Keratinocyte (primary cell): ENCODE measurements at regions not wholly inside any gene's neighbourhood (a gene's known extent, or its start where the extent isn't known, plus 50 kb on each side); places are given as distances from the start of the nearest gene placed in this dataset.

Source experiments
- DNase-seq: peaks from one replicate; pipeline ENCODE4 v3.0.0-alpha.2; 2011; ENCODE audit warnings: low read depth, missing footprints, low spot score
- FAIRE-seq: peaks from 2 replicates; lab custom pipeline; 2011; peaks lifted over from hg19 to GRCh38; lab: Jason Lieb, UNC
- H2AFZ ChIP-seq: 2 replicates; pipeline ENCODE4 v1.6.0; 2012; ENCODE audit warnings: low read length, control low read depth, inconsistent platforms; ENCODE audit not compliant: control insufficient read depth
- H3K27ac ChIP-seq: 2 replicates; pipeline ENCODE4 v1.5.1; 2011; ENCODE audit warnings: low read length; ENCODE audit not compliant: control insufficient read depth, insufficient read depth
- H3K27me3 ChIP-seq: 3 replicates; pipeline ENCODE4 v1.6.0; 2011; ENCODE audit warnings: low read length; ENCODE audit not compliant: control insufficient read depth, insufficient read depth; ENCODE audit errors: extremely low read depth
- H3K36me3 ChIP-seq, 2 experiments: 2 replicates in 1 of 2; 3 replicates in 1 of 2; pipeline ENCODE4 v1.5.1; 2011; ENCODE audit warnings: low read length in 2 of 2, mild to moderate bottlenecking in 1 of 2; ENCODE audit not compliant: control insufficient read depth in 2 of 2, insufficient read depth in 2 of 2; ENCODE audit errors: extremely low read depth in 1 of 2
- H3K4me1 ChIP-seq: 3 replicates; pipeline ENCODE4 v1.5.1; 2011; ENCODE audit warnings: low read length; ENCODE audit not compliant: control insufficient read depth, insufficient read depth; ENCODE audit errors: extremely low read depth
- H3K4me2 ChIP-seq: 3 replicates; pipeline ENCODE4 v1.6.0; 2011; ENCODE audit warnings: low read depth, low read length; ENCODE audit not compliant: control insufficient read depth, insufficient read depth; ENCODE audit errors: extremely low read depth
- H3K4me3 ChIP-seq, 3 experiments: fragments of 200-600 bp in 1 of 3; sonication (generic) in 1 of 3; 2 replicates in 2 of 3; 3 replicates in 1 of 3; pipeline ENCODE4 v1.5.1; 2011 to 2016; ENCODE audit warnings: low read length in 3 of 3, mild to moderate bottlenecking in 3 of 3, control low read depth in 2 of 3, inconsistent platforms in 1 of 3, low read depth in 1 of 3, mixed read lengths in 1 of 3, mixed run types in 1 of 3, moderate library complexity in 1 of 3; ENCODE audit not compliant: control insufficient read depth in 2 of 3, insufficient read depth in 2 of 3; ENCODE audit errors: extremely low read depth in 1 of 3
- H3K79me2 ChIP-seq: 2 replicates; pipeline ENCODE4 v1.6.0; 2012; ENCODE audit warnings: low read length; ENCODE audit not compliant: control insufficient read depth, insufficient read depth
- H3K9ac ChIP-seq: 3 replicates; pipeline ENCODE4 v1.6.0; 2011; ENCODE audit warnings: low read length; ENCODE audit not compliant: control insufficient read depth, insufficient read depth; ENCODE audit errors: extremely low read depth
- H3K9me1 ChIP-seq: 3 replicates; pipeline ENCODE4 v1.6.0; 2011; ENCODE audit warnings: low read length; ENCODE audit not compliant: control insufficient read depth, insufficient read depth; ENCODE audit errors: extremely low read depth
- H3K9me3 ChIP-seq: 2 replicates; pipeline ENCODE4 v1.5.1; 2012; ENCODE audit warnings: low read depth, low read length; ENCODE audit not compliant: control insufficient read depth
- H4K20me1 ChIP-seq: 3 replicates; pipeline ENCODE4 v1.6.0; 2011; ENCODE audit warnings: low read length; ENCODE audit not compliant: control insufficient read depth, insufficient read depth; ENCODE audit errors: extremely low read depth
- EZH2 ChIP-seq: IDR thresholded peaks from one replicate; pipeline ENCODE4 v1.6.1; 2012; ENCODE audit warnings: inconsistent platforms, mild to moderate bottlenecking, low read length, moderate library complexity
- dilution Hi-C: fragments of 300-500 bp; cut with MboI; formaldehyde crosslinking; loops from one replicate; pipeline ENCODE4 v1.7.0; 2020; ENCODE audit warnings: low sequenced_read_pairs; ENCODE audit not compliant: extremely low pct_ligation_motif_present
- TF ChIP-seq, protein P1 (sequence below), 3 experiments: IDR thresholded peaks in 1 of 3; conservative IDR thresholded peaks in 1 of 3; optimal IDR thresholded peaks in 1 of 3; 2 replicates in 2 of 3; 3 replicates in 1 of 3; pipeline versions ENCODE3 to v1.5.1; 2011; ENCODE audit warnings: low read length in 3 of 3, mild to moderate bottlenecking in 3 of 3, moderate library complexity in 2 of 3, control low read depth in 1 of 3, inconsistent platforms in 1 of 3; ENCODE audit not compliant: insufficient read depth in 2 of 3; ENCODE audit errors: extremely low read depth in 1 of 3

DNA sequence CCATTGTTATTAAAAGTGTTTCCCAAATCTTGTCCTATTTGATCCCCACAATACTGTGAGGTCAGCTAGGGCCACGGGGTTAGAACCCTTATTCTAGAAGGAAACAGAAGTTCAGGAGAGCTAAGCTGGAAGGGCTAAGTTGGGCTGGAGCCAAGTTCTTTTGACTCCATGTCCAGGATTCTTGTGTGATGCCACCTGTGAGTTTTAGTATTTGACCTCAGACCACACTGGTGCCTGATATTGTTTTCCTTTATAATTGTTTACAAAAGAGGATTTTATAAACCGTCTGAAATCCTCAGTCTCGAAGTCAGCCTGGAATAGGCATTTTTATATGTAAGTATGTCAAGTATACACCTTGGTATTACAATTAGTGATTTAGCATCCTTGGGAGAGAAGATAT lies 332.7 kb downstream of the CBLN1 start:
- Histone ChIP-seq H3K27me3 (no peaks in the 10 kb centered on the region), H3K9me3 (no peaks in the 10 kb centered on the region), H3K9me1 (no peaks in the 10 kb centered on the region), H3K4me2 (no peak overlapping the region), H3K36me3 (no peaks in the 10 kb centered on the region), H4K20me1 (no peaks in the 10 kb centered on the region), H3K79me2 (no peaks in the 10 kb centered on the region), H2AFZ (no peak overlapping the region), H3K9ac (no peak overlapping the region), H3K27ac (no peak overlapping the region), H3K4me1 (peaks cover 10% of the 10 kb centered on the region), H3K4me3 (no peak overlapping the region)
- dilution Hi-C loops = no loop called here
- no peak for TF ChIP-seq EZH2
- FAIRE-seq = no peak
- no peak for DNase-seq

DNA sequence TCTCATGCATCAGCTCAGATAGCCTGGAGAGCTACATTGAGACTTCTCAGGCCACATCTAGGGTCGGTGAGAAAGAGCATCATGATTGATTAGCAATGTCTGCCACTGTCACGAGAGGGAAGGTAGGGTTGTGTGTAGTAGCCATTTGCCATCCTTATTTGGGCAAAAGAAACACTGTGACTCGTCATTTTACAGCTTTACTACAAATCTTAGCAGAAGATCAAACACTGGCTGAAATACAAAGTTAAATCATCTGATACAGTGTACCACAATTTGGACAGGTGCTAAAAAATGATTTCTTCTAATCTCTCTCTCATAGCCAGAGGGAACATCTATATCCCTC lies 334.3 kb downstream of the CBLN1 start:
- no peaks in the 10 kb centered on the region for H3K79me2 ChIP-seq
- TF ChIP-seq, protein P1, sequence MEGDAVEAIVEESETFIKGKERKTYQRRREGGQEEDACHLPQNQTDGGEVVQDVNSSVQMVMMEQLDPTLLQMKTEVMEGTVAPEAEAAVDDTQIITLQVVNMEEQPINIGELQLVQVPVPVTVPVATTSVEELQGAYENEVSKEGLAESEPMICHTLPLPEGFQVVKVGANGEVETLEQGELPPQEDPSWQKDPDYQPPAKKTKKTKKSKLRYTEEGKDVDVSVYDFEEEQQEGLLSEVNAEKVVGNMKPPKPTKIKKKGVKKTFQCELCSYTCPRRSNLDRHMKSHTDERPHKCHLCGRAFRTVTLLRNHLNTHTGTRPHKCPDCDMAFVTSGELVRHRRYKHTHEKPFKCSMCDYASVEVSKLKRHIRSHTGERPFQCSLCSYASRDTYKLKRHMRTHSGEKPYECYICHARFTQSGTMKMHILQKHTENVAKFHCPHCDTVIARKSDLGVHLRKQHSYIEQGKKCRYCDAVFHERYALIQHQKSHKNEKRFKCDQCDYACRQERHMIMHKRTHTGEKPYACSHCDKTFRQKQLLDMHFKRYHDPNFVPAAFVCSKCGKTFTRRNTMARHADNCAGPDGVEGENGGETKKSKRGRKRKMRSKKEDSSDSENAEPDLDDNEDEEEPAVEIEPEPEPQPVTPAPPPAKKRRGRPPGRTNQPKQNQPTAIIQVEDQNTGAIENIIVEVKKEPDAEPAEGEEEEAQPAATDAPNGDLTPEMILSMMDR (optimal IDR thresholded peaks at IDR 0.05 in 1 of 3, IDR thresholded peaks at IDR 0.05 in 1 of 3, conservative IDR thresholded peaks at IDR 0.05 in 1 of 3; ENCODE audit: extremely low read depth in 1 of 3, insufficient read depth in 2 of 3, low read length in 3 of 3) = no peak
- TF ChIP-seq EZH2 = no peak
- FAIRE-seq (no peak), DNase-seq (no peak)
- H3K9me3 ChIP-seq = no peaks in the 10 kb centered on the region
- H3K27ac ChIP-seq = no peak overlapping the region
- dilution Hi-C loops = no loop called here
- no peaks in the 10 kb centered on the region for H3K36me3 ChIP-seq
- H4K20me1 ChIP-seq = no peaks in the 10 kb centered on the region
- H3K4me2 ChIP-seq = no peak overlapping the region
- H3K9me1 ChIP-seq = no peaks in the 10 kb centered on the region
- H3K4me3 ChIP-seq = no peak overlapping the region
- peaks cover 10% of the 10 kb centered on the region for H3K4me1 ChIP-seq
- no peaks in the 10 kb centered on the region for H3K27me3 ChIP-seq
- H3K9ac ChIP-seq = no peak overlapping the region
- H2AFZ ChIP-seq = no peak overlapping the region

DNA sequence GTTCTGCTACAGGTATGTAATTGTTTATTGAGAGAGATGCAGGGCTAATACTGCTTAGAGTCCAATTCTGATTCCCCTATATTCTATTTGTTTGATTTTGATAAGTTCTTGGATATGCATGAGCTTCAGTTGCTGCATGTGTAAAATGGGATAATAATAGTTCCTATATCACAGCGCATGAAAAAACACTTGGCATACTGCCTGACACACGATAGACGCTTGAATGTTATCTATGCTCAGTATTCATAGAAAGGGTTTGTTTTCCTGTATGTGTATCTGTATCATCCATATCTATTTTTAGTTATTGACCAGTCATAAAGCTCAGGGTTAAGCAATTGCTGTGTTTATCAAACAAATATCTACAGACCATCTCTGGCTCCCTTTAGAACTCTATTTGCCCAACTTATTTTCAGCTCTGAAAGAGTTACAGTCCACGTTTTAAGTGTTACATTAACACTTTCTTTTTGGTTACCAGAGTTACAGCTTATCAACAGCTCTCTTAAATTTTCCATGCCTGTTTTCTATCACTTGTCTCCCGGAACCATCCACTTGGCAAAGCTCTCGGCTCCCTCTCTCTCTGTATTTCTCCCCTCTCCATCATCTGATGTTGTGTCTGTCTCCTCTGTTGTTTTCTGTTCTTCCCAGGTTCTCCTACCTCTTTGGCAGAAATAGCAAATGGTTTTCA lies 334.8 kb downstream of the CBLN1 start:
- Histone ChIP-seq H4K20me1 (no peaks in the 10 kb centered on the region), H3K9ac (no peak overlapping the region), H3K27me3 (no peaks in the 10 kb centered on the region), H3K4me1 (peaks cover 10% of the 10 kb centered on the region), H3K27ac (no peak overlapping the region), H3K79me2 (no peaks in the 10 kb centered on the region), H2AFZ (no peak overlapping the region), H3K4me3 (no peak overlapping the region), H3K36me3 (no peaks in the 10 kb centered on the region), H3K4me2 (no peak overlapping the region), H3K9me3 (no peaks in the 10 kb centered on the region), H3K9me1 (no peaks in the 10 kb centered on the region)
- TF ChIP-seq, protein P1 (optimal IDR thresholded peaks at IDR 0.05 in 1 of 3, IDR thresholded peaks at IDR 0.05 in 1 of 3, conservative IDR thresholded peaks at IDR 0.05 in 1 of 3; ENCODE audit: extremely low read depth in 1 of 3, insufficient read depth in 2 of 3, low read length in 3 of 3) = no peak
- no peak for TF ChIP-seq EZH2
- FAIRE-seq = no peak
- DNase-seq = no peak
- dilution Hi-C loops = no loop called here
